NCI-H1417 (cell line): ENCODE measurements at regions not wholly inside any gene's neighbourhood (a gene's known extent, or its start where the extent isn't known, plus 50 kb on each side); places are given as distances from the start of the nearest gene placed in this dataset.
A peak's percentile ranks its signal among the peaks of the same experiment; 100 is the strongest.
"Not testable (repeated sequence)": the region's sequence is repeated elsewhere in the genome, so short reads cannot be mapped to it uniquely, and the experiment has no call there.

Experiments used
- DNase-seq, 3 experiments: peaks; one replicate each; lab custom pipeline; 2025; lab: John Stamatoyannopoulos, UW

DNA sequence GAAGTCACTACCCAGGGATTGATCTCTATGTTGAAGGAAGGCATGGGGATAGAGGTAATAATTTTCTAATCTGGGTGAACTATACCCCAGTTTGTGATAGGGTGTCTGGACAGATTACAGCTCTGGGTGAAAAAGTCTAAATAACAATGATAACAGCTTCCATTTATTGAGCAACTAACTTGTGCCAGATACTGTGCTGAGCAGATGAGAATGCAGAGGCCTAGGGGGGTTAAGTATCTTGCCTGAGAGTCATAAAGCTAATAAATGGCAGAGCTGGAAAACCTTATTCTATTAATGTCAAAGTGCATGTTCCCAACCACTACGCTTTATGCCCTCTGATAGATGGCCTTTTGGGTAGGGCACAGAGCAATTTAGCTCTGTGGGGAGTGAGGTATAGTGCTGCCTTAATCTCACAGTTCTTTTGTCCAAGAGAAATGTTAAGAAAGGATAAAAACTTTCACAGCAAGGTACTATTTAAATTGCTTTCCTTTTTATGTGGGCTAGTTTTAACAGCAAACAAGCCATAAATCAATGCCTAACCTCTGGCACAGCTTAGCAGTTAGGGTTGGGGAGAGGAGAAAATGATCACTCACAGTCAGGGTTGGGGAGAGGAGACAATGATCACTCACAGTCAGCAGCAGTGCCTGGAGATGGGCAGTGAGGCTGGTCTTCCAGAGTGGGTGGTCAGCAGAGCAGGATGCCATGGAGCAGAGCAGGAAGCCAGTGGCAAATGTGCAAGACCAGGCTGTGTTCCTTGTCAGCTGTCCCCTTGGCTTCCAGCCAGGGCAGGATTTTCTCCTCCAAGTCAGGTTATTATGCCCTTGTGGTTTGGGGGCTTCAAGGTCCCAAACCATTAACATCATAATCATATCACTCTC is 187.0 kb downstream of the CARTPT start:
- DNase-seq: peak in 2 of 3 experiments; percentile 85 to 98

GRCh38 chr5:71907001-71907588 is 188.0 kb downstream of the CARTPT start:
- DNase-seq: peak; percentile 28 to 71 (median 33)

DNA sequence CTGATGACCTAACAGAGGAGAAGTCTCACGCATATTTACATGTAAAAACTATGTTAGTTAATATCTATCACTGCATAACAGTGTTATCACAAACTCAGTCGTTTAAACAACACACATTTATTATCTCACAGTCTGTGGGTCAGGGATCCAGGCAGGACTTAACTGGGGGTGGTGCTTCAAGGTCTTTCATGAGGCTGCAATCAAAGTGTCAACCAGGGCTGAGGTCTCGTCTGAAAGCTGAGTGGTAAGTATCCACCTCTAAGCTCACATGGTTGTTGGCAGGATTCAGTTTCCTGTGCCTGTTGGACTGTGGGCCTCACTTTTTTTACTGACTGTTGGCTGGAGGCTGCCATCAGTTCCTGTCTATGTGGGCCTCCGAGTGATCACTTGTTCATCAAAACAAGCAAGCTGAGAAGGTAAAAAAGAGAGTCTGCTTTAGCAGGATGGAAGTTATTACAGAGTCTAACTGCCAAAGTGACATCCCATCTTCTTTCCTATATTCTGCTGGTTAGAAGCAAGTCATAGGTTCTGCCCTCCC is 188.6 kb downstream of the CARTPT start:
- peak in 2 of 3 experiments; percentile 7 to 65 for DNase-seq

DNA sequence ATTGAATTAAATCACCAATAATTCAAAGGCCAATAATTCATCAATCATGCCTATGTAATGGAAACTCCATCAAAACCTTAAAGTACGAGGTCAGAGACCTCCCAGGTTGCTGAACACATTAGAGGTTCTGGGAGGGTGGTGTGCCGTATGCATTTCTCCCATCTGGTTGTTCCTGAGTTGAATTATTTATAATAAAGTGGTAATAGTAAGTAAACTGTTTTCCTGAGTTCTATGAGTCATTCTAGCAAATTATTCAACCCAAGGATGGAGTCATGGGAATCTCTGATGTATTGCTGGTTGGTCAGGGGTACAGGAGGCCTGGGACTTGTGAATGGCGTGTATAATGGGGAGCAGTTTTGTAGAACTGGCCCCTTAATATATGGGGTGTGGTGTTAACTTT is 191.7 kb downstream of the CARTPT start:
- no peak for DNase-seq

DNA sequence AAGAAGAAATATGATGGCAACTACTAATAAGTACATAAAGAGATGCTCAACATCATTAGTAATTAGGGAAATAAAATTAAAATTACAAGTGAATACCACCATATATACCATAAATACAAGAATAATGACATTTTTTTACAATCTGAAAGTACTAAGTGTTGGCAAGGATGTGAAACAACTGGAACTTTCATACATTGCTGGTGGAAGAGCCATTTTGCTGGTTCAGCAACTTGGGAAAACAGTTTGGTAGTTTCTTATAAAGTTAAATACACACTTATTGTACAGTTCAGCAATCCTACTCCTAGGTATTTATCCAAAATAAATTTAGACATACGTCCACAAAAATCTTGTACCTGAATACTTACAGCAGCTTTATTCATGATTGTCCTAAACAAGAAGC is 192.9 kb downstream of the CARTPT start:
- DNase-seq: no peak

GRCh38 chr5:71914281-71914680 is 193.0 kb upstream of the MAP1B start:
- no peak for DNase-seq

- no peak for DNase-seq
These were observed 184.6 kb upstream of the MAP1B start for GRCh38 chr5:71922584-71923106.

DNA sequence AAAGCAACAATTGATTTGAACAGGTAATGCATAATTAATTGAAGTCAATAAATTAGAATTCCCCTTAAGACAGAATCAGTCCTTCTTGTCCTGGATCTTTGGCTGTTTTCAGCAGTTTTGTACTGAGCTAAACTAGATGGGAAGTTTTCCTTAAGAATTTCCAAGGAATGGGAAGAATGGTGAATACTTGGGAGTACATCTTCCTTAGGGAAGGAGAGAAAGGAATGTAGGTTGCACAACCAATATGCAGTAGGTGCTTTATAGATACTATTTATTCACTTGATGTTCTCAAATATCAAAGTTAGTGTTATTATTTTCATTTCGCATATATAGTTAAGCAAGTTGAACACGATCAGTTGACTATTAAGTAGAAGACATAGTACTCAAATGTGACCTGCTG is 183.5 kb upstream of the MAP1B start:
- no peak for DNase-seq

GRCh38 chr5:71924325-71924724 is 182.9 kb upstream of the MAP1B start:
- no peak for DNase-seq

DNA sequence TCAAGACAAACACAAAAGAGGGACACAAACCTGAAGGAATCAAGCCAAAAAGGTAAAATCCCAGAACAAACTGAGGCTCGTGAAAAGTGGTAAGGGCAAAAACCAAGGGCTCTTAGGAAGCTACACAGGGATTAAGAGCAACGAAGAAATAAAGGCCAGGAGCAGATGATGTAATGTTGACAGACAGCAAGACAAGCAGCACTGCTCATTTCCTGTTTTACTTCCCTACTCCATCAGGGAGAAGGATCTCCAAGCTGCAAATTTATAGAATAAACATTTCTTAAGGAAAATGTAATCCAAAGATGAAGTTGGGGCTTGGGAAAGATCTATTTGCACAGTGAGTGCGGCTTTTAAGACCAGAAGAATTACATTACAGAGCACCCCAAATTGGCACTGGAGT is 182.3 kb upstream of the MAP1B start:
- peak in 2 of 3 experiments; percentile 2 to 36 for DNase-seq

- DNase-seq: no peak
These were observed 181.6 kb upstream of the MAP1B start for GRCh38 chr5:71925608-71926091.

- no peak for DNase-seq
These were observed 178.3 kb upstream of the MAP1B start for GRCh38 chr5:71929003-71929402.

DNA sequence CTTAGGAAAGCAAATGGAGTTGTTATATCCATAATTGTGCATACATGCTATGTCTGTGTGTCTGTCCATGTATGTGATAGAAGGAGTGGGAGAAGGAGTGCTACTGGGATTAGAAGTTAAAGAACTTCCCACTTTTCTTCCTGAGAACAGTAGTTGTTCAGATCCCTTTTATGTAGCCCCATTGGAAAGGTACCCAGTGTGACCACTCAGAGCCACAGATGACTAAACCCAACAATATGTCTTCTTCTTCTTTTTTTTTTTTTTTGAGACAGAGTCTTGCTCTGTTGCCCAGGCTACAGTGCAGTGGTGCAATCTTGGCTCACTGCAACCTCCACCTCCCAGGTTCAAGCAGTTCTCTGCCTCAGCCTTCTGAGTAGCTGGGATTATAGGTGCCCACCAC is 176.7 kb upstream of the MAP1B start:
- not testable (repeated sequence) for DNase-seq

DNA sequence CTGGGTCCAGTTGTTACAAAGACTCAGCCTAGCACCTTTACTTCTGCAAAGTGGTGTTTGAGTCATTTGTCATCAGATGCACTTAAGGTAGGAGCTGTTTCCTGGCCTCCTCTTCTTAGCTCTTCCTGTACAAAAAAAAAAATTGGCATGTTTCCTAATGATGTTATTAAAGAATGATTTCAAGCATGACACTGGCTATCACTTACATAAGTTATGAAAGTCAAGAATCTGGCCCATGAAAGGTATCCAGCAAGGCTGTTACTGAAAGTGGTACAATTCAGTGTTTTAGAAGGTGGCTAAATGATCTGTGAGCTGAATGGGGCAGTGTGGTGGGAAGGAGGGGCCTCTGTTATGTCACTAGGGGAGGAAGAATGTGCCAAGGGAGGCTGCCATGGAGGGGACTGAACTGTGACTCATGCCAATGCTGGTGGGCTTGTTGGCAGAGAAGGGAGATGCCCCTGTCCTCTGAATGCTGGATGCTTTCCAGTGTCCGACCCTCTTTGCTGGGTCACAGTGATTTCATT is 175.1 kb upstream of the MAP1B start:
- DNase-seq: peak; percentile 8 to 50 (median 45)

DNA sequence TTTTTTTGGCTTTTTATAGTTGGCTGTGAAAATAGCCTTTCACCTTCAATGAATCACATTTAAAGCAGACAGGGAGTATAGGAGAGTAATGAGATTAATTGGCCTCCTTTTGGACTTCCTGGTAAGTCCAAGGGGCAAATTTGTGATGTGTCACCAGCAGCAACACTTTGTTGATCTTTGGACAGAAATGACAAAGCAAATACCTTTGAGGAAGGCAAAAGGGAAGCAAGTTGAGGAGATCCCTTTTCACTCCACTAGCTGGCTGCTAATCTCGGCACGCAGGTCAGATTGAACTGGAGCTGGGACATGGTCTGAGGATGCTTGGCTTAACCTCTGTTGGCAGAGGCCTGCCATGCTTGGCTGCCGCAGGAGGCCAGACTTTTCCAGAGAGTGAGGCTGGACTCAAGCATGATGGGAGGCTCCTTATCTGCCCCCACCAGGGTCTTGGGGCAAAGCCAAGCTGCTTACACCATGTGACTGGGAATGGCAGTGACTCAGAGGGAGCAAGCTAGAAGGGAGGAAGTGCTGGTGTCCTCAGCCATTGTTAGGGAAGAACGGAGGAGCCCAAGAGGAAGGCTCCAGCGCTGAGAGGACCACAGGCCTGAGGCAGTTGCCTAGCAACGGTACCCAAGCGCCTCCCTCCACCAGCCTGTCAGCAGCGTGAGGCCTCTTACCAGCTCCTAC is 174.5 kb upstream of the MAP1B start:
- peak; percentile 29 to 81 (median 67) for DNase-seq

GRCh38 chr5:71934322-71934721 is 173.0 kb upstream of the MAP1B start:
- no peak for DNase-seq

- peak; percentile 32 to 88 (median 75) for DNase-seq
These were observed 169.2 kb upstream of the MAP1B start for GRCh38 chr5:71937921-71938698.

DNA sequence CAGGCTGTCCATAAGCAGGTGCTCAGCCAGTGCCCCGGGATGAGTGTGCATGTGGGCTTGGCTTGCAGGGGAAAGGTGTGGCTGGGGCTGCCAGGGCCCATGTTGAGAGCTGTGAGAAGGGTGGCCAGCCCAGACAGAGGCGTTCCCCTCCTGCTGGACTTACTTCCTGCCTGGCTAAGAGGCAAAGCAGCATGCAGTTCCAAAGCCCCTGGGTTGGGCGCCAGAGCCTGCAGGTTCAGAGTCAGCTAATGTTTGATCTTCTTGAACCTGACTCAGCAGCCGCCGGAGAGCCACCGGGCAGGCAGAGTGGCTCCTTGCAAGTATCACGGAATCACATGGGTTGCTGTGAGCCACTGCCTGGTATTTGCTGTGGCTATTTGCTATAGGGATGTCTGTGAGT is 168.4 kb upstream of the MAP1B start:
- DNase-seq: peak; percentile 77 to 93 (median 78)

DNA sequence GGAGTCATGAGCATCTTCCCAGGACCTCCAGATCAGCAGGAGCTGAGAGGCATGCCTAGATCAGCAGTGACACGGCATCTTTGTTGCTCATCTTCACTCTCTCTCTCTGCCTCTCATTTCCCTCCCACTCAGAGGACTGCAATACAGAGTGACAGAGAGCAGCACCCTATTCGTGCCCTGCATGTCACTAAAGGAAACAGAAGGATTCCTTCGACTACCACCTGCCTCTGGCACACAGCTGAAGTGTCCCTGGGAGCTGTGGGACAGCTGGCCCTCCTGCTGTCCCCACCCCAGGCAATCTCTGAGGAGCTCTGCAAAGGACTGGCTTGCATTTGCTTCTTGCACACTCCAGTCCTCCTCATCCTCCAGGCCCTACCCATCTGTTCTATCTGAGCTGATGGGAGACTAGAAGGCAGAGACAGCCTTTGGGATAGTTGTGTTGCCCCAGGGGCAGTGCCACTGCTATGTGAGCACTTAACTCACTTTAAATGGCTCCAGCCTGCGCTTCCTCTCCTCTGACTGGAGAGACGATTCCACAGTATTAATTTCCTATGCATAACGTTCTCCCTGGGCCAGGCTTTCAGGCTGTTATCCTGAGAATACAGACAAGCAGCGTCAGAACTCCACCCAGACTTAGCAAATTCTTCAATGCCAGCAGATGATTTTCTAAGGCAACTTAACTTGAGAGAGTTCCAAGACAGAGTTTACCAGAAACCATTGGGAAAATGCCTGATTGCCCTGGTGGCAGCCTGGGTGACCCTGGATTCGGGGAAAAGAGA is 167.6 kb upstream of the MAP1B start:
- DNase-seq: peak in 2 of 3 experiments; percentile 59 to 79

DNA sequence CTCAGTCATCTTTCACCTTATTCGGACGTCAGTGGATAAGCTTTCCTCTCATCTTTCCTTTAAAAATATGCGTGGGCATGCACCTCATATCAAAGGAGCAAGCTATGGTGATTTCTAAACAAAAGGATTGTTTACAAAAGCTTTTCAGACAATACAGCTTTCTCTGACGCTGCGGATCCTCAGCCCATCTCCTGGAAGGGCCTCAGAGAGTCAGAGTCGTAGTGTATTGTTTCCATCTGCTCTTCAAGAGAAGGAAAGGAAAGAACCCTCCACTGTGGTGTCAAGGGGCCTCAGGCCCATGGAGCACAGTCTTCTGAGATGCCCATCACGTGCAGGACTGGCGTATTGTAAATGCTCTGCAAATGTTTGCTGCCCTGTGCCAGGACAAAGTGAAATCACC is 163.4 kb upstream of the MAP1B start:
- DNase-seq: peak in 1 of 3 experiments; percentile 41
